Bronchial epithelial cell (primary cell): ENCODE measurements at regions not wholly inside any gene's neighbourhood (a gene's known extent, or its start where the extent isn't known, plus 50 kb on each side); places are given as distances from the start of the nearest gene placed in this dataset.
A peak's percentile ranks its signal among the peaks of the same experiment; 100 is the strongest.

Experiments used
- DNase-seq: peaks from one replicate; pipeline ENCODE4 v3.0.0-alpha.2; 2010; ENCODE audit warnings: low read depth
- FAIRE-seq: peaks from 2 replicates; lab custom pipeline; 2011; peaks lifted over from hg19 to GRCh38; lab: Jason Lieb, UNC
- H3K27me3 ChIP-seq: 2 replicates; pipeline ENCODE4 v1.5.1; 2011; ENCODE audit warnings: low read length; ENCODE audit not compliant: control insufficient read depth, insufficient read depth
- H3K36me3 ChIP-seq: 2 replicates; pipeline ENCODE4 v1.5.1; 2011; ENCODE audit warnings: low read length; ENCODE audit not compliant: control insufficient read depth, insufficient read depth
- H3K4me3 ChIP-seq: 2 replicates; pipeline ENCODE4 v1.5.1; 2011; ENCODE audit warnings: mild to moderate bottlenecking, low read depth, low read length, control low read depth
- CTCF ChIP-seq: IDR thresholded peaks from 2 replicates; pipeline ENCODE4 v1.5.1; 2011; ENCODE audit warnings: mild to moderate bottlenecking, moderate library complexity, low read length, control low read depth, inconsistent platforms; ENCODE audit not compliant: insufficient read depth, severe bottlenecking

GRCh38 chr4:4693258-4693657 lies 151.4 kb upstream of the STX18 start:
- DNase-seq: peak; percentile 28
- Histone ChIP-seq H3K4me3 (no peak overlapping the region), H3K27me3 (no peaks in the 10 kb centered on the region), H3K36me3 (no peaks in the 10 kb centered on the region)
- no peak for FAIRE-seq
- no peak for TF ChIP-seq CTCF

GRCh38 chr4:4690854-4691253 lies 149.0 kb upstream of the STX18 start:
- FAIRE-seq (no peak), DNase-seq (no peak)
- Histone ChIP-seq H3K36me3 (no peaks in the 10 kb centered on the region), H3K27me3 (no peaks in the 10 kb centered on the region), H3K4me3 (no peak overlapping the region)
- no peak for TF ChIP-seq CTCF

DNA sequence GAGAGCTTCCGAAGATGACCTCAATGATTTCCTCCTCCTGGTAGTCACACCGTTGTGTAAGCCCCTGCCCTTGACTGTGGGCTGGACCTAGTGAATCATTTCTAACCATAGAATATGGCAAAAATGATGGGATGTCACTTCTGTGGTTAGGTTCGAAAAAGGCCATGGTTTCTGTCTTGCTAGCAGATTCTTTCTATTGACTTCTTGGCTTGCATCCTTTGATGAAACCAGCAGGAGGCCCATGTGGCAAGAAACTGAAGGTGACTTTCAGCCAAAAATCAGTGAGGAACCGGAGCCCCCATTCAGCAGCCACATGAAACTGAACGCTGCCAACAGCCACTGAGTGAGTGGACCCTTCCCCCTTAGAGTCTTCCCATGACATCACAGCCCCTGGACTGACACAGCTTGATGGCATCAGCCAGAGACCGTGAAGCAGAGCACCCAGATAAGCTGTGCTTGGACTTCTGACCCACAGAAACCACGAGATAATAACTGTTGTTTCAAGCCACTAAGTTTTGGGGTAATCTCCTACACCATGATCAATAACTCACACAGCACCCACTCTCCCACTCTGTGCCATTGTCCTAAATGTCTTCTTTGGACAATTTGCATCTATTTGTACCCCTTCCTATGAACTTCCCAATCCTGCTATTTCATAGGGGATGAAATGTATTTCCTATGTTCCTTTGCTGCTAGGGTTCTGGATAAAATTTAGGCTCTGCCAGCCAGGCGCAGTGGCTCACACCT lies 148.0 kb upstream of the STX18 start:
- FAIRE-seq (peak; percentile 13), DNase-seq (no peak)
- no peaks in the 10 kb centered on the region for H3K27me3 ChIP-seq
- no peaks in the 10 kb centered on the region for H3K36me3 ChIP-seq
- H3K4me3 ChIP-seq: no peak overlapping the region
- no peak for TF ChIP-seq CTCF

GRCh38 chr4:4687935-4688727 lies 146.3 kb upstream of the STX18 start:
- Histone ChIP-seq H3K27me3 (no peaks in the 10 kb centered on the region), H3K4me3 (no peak overlapping the region), H3K36me3 (no peaks in the 10 kb centered on the region)
- FAIRE-seq (no peak), DNase-seq (no peak)
- TF ChIP-seq CTCF: no peak

DNA sequence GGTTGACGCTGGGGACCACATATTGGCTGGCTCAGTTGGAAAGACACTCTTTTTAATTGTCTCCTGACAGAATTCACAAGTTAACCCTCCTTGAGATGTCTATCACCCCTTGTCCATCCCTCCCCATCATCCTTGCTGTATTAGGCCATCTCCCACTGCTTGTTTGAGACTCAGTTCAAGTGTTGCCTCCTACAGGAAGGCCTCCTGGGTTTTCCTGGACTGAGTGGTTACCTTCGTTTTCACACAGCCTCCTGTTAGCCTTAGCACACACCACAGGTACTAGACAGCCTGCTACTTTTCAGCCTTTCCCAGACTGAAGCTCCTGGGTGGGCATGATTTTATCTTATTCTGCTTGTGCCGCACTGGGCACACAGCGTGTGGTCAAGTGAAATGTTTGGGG lies 145.3 kb upstream of the STX18 start:
- no peak for DNase-seq
- Histone ChIP-seq H3K36me3 (no peaks in the 10 kb centered on the region), H3K27me3 (no peaks in the 10 kb centered on the region), H3K4me3 (no peak overlapping the region)
- TF ChIP-seq CTCF: no peak
- FAIRE-seq: no peak
